Peyer's patch (tissue), 4 donors: ENCODE measurements at regions not wholly inside any gene's neighbourhood (a gene's known extent, or its start where the extent isn't known, plus 50 kb on each side); places are given as distances from the start of the nearest gene placed in this dataset.

Experiments
- POLR2A ChIP-seq, 2 donors: fragments of 450-650 bp; IDR thresholded peaks; one replicate each; pipeline ENCODE4 v1.5.1; 2017; ENCODE audit warnings: antibody characterized with exemption in 2 of 2, mild to moderate bottlenecking in 2 of 2, moderate library complexity in 2 of 2
- TF ChIP-seq, protein P1 (sequence below), 6 experiments: fragments of 450-650 bp in 4 of 6; fragments of 200-600 bp in 2 of 6; sonication (generic) in 1 of 6; IDR thresholded peaks; one replicate each; pipeline ENCODE4 v1.5.1; 2017 to 2019; ENCODE audit warnings: antibody characterized with exemption in 6 of 6, mild to moderate bottlenecking in 3 of 6, moderate library complexity in 1 of 6

DNA sequence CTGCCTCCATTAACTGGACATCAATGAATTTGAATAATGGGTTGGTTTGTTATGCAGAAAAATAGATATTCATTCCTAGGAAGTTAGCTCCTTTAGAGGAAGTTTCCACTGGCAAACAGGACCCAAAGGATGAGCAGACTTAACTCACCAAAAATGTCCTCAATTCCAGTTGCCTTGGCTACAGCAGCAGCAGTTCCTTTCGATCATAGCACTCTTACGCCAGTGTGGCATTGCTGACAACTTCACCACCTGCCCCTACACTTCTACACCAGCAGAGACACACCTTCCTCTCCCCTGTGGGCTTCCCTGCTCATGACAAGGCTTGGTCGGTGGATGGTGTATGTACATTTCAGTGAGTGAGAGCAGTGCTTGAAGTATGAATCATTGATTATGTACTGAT lies 532.8 kb downstream of the QKI start:
- TF ChIP-seq, protein P1, sequence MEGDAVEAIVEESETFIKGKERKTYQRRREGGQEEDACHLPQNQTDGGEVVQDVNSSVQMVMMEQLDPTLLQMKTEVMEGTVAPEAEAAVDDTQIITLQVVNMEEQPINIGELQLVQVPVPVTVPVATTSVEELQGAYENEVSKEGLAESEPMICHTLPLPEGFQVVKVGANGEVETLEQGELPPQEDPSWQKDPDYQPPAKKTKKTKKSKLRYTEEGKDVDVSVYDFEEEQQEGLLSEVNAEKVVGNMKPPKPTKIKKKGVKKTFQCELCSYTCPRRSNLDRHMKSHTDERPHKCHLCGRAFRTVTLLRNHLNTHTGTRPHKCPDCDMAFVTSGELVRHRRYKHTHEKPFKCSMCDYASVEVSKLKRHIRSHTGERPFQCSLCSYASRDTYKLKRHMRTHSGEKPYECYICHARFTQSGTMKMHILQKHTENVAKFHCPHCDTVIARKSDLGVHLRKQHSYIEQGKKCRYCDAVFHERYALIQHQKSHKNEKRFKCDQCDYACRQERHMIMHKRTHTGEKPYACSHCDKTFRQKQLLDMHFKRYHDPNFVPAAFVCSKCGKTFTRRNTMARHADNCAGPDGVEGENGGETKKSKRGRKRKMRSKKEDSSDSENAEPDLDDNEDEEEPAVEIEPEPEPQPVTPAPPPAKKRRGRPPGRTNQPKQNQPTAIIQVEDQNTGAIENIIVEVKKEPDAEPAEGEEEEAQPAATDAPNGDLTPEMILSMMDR (IDR thresholded peaks at IDR 0.05), result no peak
- no peak for TF ChIP-seq POLR2A (IDR thresholded peaks at IDR 0.05)
